Caco-2 (cell line): ENCODE measurements at regions not wholly inside any gene's neighbourhood (a gene's known extent, or its start where the extent isn't known, plus 50 kb on each side); places are given as distances from the start of the nearest gene placed in this dataset.

ENCODE experiments used
- BruUV-seq: library from RNA; stranded (reverse); fragments of 400-500 nt; replicated peaks from 2 replicates; lab custom pipeline; 2021; lab: Mats Ljungman, UMichigan
- CTCF ChIA-PET: fragments of 300-600 bp; sonication (Branson Sonifier 250); formaldehyde crosslinking; loops from one replicate; lab custom pipeline; 2022; ENCODE audit warnings: antibody characterized with exemption; lab: Charles Lee
- POLR2A ChIA-PET: fragments of 300-600 bp; sonication (Branson Sonifier 250); formaldehyde crosslinking; loops from one replicate; lab custom pipeline; 2022; ENCODE audit warnings: antibody characterized with exemption; lab: Charles Lee
- DNase-seq, 2 experiments: peaks; one replicate each; pipeline versions ENCODE4 v3.0.0 to v3.0.0-alpha.2; 2020 to 2022
- H3K27me3 ChIP-seq: replicated peaks from 2 replicates; pipeline ENCODE4 v1.6.0; 2011; ENCODE audit warnings: low read length; ENCODE audit not compliant: control insufficient read depth, insufficient read depth
- H3K36me3 ChIP-seq: 2 replicates; pipeline ENCODE4 v1.5.1; 2011; ENCODE audit warnings: low read length; ENCODE audit not compliant: control insufficient read depth, insufficient read depth
- H3K4me1 ChIP-seq: fragments of 250-450 bp; sonication (Bioruptor Pico); 2 replicates; pipeline ENCODE4 v1.5.1; 2020; ENCODE audit warnings: mild to moderate bottlenecking
- H3K4me3 ChIP-seq: 2 replicates; pipeline ENCODE4 v1.5.1; 2011; ENCODE audit warnings: low read depth, mild to moderate bottlenecking, control low read depth, low read length
- H3K9me3 ChIP-seq: fragments of 250-450 bp; sonication (Bioruptor Pico); 2 replicates; pipeline ENCODE4 v1.5.1; 2020; ENCODE audit warnings: mild to moderate bottlenecking, moderate library complexity
- H3K27ac Mint-ChIP-seq: one replicate; pipeline ENCODE4 v1.8.0; 2022; ENCODE audit warnings: mixed read lengths; ENCODE audit not compliant: unreplicated experiment
- H3K27me3 Mint-ChIP-seq: one replicate; pipeline ENCODE4 v1.8.0; 2022; ENCODE audit warnings: mixed read lengths; ENCODE audit not compliant: insufficient read depth, unreplicated experiment
- H3K36me3 Mint-ChIP-seq: one replicate; pipeline ENCODE4 v1.8.0; 2022; ENCODE audit warnings: mild to moderate bottlenecking, mixed read lengths; ENCODE audit not compliant: insufficient read depth, unreplicated experiment
- H3K4me1 Mint-ChIP-seq: one replicate; pipeline ENCODE4 v1.8.0; 2022; ENCODE audit warnings: low read depth, mixed read lengths; ENCODE audit not compliant: unreplicated experiment
- H3K4me3 Mint-ChIP-seq: one replicate; pipeline ENCODE4 v1.8.0; 2022; ENCODE audit warnings: mild to moderate bottlenecking, moderate library complexity, mixed read lengths; ENCODE audit not compliant: unreplicated experiment
- H3K9me3 Mint-ChIP-seq: one replicate; pipeline ENCODE4 v1.8.0; 2022; ENCODE audit warnings: mixed read lengths; ENCODE audit not compliant: unreplicated experiment
- intact Hi-C: fragments of 100-400 bp; cut with micrococcal nuclease; formaldehyde crosslinking; loops from one replicate; pipeline ENCODE4 v1.10.0; 2022; ENCODE audit not compliant: unreplicated experiment
- TF ChIP-seq, protein P1 (sequence below), 2 experiments: fragments of 200-600 bp in 1 of 2; IDR thresholded peaks; 1 replicate in 1 of 2; 2 replicates in 1 of 2; pipeline versions ENCODE4 v1.5.1 to v1.8.0; 2011 to 2022; ENCODE audit warnings: antibody characterized with exemption in 1 of 2, control low read depth in 1 of 2, inconsistent platforms in 1 of 2, low read depth in 1 of 2, low read length in 1 of 2, mild to moderate bottlenecking in 1 of 2, moderate library complexity in 1 of 2; ENCODE audit not compliant: insufficient read depth in 1 of 2, severe bottlenecking in 1 of 2, unreplicated experiment in 1 of 2

DNA sequence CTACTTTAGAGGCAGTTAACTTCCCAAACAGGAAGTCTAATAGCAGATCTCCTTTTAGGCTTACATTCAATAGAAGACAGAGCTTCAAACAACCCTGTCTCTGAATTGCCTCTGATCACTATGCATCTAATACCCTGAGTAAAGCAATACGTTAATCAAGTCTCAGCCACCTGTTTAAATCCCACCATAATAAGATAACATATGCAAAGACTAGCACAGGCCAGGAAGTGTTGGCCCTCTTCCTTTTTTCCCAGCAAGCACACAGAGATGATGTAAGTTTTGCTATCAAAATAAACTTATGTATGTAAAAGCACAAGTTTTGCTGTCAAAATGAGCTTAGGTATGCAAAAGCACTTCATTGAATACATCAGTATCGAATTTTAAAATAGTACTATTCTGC lies 385.5 kb downstream of the RND3 start:
- intact Hi-C loops = no loop called here
- H3K4me1 Mint-ChIP-seq = peaks cover 12% of the 10 kb centered on the region
- CTCF ChIA-PET = no interaction called here
- H3K4me3 Mint-ChIP-seq = no peak overlapping the region
- H3K4me3 ChIP-seq = no peak overlapping the region
- no peaks in the 10 kb centered on the region for H3K27me3 Mint-ChIP-seq
- no peaks in the 10 kb centered on the region for H3K36me3 Mint-ChIP-seq
- peaks cover 21% of the 10 kb centered on the region for H3K4me1 ChIP-seq
- no TSS peak for BruUV-seq
- DNase-seq = no peak
- H3K9me3 ChIP-seq = peaks cover 4% of the 10 kb centered on the region; the same call in 1 of the 2 replicates
- no peaks in the 10 kb centered on the region for H3K27me3 ChIP-seq
- H3K27ac Mint-ChIP-seq = no peak overlapping the region
- TF ChIP-seq, protein P1, sequence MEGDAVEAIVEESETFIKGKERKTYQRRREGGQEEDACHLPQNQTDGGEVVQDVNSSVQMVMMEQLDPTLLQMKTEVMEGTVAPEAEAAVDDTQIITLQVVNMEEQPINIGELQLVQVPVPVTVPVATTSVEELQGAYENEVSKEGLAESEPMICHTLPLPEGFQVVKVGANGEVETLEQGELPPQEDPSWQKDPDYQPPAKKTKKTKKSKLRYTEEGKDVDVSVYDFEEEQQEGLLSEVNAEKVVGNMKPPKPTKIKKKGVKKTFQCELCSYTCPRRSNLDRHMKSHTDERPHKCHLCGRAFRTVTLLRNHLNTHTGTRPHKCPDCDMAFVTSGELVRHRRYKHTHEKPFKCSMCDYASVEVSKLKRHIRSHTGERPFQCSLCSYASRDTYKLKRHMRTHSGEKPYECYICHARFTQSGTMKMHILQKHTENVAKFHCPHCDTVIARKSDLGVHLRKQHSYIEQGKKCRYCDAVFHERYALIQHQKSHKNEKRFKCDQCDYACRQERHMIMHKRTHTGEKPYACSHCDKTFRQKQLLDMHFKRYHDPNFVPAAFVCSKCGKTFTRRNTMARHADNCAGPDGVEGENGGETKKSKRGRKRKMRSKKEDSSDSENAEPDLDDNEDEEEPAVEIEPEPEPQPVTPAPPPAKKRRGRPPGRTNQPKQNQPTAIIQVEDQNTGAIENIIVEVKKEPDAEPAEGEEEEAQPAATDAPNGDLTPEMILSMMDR (IDR thresholded peaks at IDR 0.05; ENCODE audit: insufficient read depth in 1 of 2, low read depth in 1 of 2, low read length in 1 of 2, severe bottlenecking in 1 of 2, unreplicated experiment in 1 of 2) = no peak
- no peaks in the 10 kb centered on the region for H3K9me3 Mint-ChIP-seq
- POLR2A ChIA-PET = no interaction called here
- H3K36me3 ChIP-seq = no peaks in the 10 kb centered on the region

DNA sequence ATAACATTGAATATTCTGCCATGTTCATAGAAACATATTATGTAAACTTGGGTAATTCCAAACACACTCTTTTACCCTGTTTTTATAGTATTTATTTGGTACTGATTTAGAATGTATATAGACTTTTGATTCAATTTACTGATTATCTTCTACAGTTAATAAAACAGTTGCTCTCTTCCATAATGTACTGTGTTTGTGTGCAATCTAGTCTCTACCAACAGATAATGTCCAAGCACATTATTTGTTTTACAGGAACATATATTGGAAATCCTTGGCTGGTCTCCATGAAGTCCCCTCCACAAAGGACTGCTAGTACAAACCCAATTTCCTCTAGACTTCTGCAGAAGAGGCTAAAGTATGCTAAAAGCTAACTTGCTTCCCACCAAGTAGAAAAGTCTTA lies 386.6 kb downstream of the RND3 start:
- Histone ChIP-seq H3K36me3 (no peaks in the 10 kb centered on the region), H3K27me3 (no peaks in the 10 kb centered on the region), H3K4me3 (no peak overlapping the region), H3K4me1 (peaks cover 21% of the 10 kb centered on the region), H3K9me3 (peaks cover 4% of the 10 kb centered on the region; the same call in 1 of the 2 replicates)
- TF ChIP-seq, protein P1 (IDR thresholded peaks at IDR 0.05; ENCODE audit: insufficient read depth in 1 of 2, low read depth in 1 of 2, low read length in 1 of 2, severe bottlenecking in 1 of 2, unreplicated experiment in 1 of 2) = no peak
- intact Hi-C loops = no loop called here
- Mint-ChIP-seq H3K4me1 (peaks cover 18% of the 10 kb centered on the region), H3K9me3 (no peaks in the 10 kb centered on the region), H3K27ac (no peak overlapping the region), H3K36me3 (no peaks in the 10 kb centered on the region), H3K4me3 (no peak overlapping the region), H3K27me3 (no peaks in the 10 kb centered on the region)
- no peak for DNase-seq
- BruUV-seq = no TSS peak
- POLR2A ChIA-PET = no interaction called here
- CTCF ChIA-PET = no interaction called here

GRCh38 chr2:150100336-150100735 lies 387.1 kb downstream of the RND3 start:
- TF ChIP-seq, protein P1 (IDR thresholded peaks at IDR 0.05; ENCODE audit: insufficient read depth in 1 of 2, low read depth in 1 of 2, low read length in 1 of 2, severe bottlenecking in 1 of 2, unreplicated experiment in 1 of 2) = no peak
- POLR2A ChIA-PET = no interaction called here
- Histone ChIP-seq H3K4me1 (peaks cover 21% of the 10 kb centered on the region), H3K4me3 (no peak overlapping the region), H3K9me3 (peaks cover 4% of the 10 kb centered on the region; the same call in 1 of the 2 replicates), H3K36me3 (no peaks in the 10 kb centered on the region), H3K27me3 (no peaks in the 10 kb centered on the region)
- no peaks in the 10 kb centered on the region for H3K9me3 Mint-ChIP-seq
- H3K4me3 Mint-ChIP-seq = no peak overlapping the region
- H3K36me3 Mint-ChIP-seq = no peaks in the 10 kb centered on the region
- no TSS peak for BruUV-seq
- no peak overlapping the region for H3K27ac Mint-ChIP-seq
- intact Hi-C loops = no loop called here
- CTCF ChIA-PET = no interaction called here
- H3K27me3 Mint-ChIP-seq = no peaks in the 10 kb centered on the region
- DNase-seq = no peak
- peaks cover 23% of the 10 kb centered on the region for H3K4me1 Mint-ChIP-seq
